Stimulated activated CD8-positive, alpha-beta memory T cell treated with anti-CD3 and anti-CD28 coated beads, Interleukin-15, amount 100 ng/mL, for 24 hours (primary cell): ENCODE measurements at regions not wholly inside any gene's neighbourhood (a gene's known extent, or its start where the extent isn't known, plus 50 kb on each side); places are given as distances from the start of the nearest gene placed in this dataset.

Experiments
- DNase-seq: peaks from one replicate; pipeline ENCODE4 v3.0.0-alpha.2; 2020; ENCODE audit warnings: low read depth

DNA sequence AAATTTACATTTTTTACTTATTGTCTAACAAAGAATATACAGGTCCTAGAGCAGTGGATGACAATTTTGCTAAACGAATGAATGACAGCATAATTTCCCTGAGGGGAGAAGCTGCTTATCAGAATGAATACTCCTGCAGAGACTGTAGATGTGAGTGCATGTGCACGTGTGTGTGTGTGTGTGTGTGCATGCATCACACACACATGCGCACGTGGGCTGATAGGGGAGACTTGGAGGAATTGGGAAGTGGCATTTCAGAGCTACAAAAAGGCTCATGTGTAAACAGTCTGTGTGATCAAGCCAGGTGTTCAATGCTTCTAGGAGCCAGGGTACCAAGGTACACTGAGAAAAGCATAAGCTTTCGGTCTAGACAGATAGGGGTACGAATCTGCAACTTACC, 93.5 kb upstream of the SASH1 start:
- DNase-seq, result no peak

DNA sequence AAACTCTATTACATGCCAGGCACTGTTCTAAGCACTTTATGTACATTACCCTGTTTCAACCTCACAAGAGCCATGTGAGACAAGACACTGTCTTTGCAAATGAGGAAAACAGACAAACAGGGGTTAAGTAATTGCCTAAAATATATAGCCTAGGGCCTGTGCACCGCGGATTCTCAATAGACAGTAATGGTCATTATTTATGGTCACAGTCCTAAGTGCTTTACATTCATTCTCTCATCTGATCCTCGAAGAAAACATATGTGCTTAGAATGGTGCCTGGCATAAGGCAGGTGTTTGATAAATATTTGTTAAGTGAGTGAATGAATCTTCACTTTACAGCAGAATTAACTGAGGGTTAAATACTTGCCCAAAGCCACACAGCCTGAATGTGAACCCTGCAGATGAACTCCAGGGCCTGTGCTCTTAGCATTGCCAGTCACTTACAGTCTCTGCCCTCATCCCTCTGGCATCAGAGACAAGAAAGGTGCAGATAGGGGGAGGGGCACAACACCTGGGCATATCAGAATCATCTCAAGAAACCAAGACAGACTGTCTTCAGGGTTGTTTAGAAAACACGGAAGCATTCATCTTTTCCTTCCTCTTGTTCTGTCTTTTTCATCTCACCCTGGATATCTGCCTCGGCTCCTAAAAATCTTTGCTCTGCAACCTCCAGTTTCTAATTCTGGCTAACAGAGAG, 92.8 kb upstream of the SASH1 start:
- no peak for DNase-seq

DNA sequence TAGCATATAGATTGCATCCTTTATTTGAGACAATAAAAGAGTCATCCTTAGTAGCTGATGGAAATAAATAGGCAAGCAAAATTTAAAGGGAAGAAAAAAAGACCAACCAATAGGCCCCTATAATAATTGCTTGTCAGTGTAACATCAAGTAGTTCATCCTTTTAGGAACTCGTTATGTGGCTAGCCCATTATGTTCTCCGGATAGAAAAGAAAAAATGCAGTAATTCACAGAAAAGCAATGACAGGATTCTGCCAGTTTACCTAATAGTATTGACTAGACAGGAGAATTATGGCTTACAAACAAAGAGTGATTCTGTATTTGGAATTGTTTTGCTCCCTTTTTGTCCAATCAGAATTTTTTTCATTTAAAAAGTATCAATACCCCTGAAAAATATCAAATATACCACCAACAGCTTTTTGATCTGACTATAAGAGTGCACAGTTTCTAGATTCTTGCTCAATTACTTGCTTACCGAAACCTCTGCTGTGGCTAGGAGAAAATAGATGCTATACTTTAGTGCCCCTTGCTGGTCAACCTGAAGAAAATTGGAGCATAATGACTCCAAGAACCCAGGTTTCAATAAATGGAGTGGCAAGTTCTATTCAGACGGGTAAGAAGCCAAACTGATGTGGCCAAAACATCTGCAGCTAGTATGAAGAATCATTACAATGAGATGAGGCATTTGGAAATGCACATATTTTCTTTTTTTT, 91.5 kb upstream of the SASH1 start:
- no peak for DNase-seq

DNA sequence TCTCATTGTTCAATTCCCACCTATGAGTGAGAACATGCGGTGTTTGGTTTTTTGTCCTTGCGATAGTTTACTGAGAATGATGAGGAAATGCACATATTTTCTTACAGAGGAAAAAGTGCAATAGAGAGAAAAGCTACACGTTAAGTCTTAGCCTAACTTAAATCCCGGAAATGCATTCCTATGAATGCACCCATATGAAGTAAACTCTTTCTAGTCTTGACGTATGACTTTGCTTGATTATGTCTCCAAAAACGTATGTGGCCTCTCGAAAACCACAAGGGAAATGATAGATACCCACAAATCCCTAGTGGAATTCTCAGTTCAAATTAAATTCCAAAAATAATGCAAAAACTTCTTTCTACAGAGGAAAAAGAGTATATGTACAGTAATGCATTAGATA, 90.7 kb upstream of the SASH1 start:
- DNase-seq, result no peak

DNA sequence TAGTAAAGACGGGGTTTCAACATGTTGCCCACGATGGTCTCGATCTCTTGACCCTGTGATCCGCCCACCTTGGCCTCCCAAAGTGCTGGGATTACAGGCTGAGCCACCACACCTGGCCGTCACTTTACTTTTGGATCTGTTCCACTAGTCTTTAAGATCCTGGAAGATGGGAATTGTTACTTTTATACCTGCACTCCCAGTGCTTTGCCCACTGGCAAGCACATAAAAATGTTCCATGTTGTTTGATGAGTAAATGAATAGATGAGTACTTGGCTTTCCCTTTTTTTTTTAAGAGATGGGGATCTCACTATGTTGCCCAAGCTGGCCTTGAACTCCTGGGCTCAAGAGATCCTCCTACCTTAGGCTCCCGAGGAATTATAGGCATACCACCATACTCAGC, 84.8 kb upstream of the SASH1 start:
- DNase-seq, result no peak

DNA sequence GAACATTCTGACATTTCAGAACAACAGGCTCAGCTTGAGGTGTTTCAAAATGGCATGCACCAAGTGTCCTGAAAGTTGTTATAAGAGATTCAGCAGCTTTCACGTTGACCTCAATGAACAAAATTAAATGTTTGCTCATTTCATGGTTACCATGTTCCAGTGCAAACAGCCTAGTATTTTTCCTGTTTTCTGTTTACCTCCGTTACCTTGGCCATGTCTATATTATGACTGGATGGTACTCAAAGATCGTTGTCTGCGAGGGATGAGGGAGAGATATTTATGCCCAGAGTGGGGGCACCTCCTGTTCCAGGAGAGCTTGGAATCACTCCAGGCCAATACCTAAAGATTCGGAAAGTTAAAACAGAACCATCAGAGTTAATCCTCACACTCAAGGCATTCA, 83.8 kb upstream of the SASH1 start:
- no peak for DNase-seq

DNA sequence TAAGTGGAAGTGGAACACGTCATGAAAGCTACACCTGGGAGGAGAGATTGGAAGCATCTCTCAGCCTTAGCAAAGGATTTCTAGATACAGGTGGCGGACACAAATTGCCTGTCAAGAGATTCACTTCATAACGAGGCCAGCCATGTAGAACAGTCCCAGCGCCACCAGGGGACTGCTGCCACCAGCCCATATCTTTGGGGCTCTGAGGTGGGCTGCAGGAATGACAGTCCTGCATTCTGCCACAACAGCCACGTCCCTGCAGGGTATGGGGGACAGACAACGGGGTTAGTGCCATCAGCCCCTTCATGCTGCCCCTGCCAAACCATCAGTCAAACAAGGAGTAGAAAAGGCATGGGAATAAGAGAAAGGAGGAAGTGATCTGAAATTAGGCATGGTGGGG, 81.2 kb upstream of the SASH1 start:
- no peak for DNase-seq

DNA sequence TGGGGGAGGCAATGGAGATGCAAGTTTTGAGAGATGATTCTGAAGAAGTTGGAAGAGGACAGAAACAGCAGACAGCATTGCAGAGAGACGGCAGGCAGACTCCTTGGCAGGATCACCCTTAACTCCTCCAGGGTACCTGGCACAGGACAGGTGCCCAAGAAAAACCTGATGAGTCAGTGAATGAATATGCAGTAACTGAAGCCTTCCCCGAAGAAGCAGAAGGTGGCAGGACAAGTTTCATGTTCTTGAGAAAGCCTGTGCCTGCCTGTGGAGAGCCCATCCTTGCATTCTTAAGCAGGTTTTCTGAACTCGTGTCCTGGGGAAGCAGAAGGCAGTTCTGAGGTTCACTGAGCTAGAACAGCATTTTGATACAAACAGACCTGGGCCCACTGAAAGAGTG, 79.6 kb upstream of the SASH1 start:
- DNase-seq, result no peak

DNA sequence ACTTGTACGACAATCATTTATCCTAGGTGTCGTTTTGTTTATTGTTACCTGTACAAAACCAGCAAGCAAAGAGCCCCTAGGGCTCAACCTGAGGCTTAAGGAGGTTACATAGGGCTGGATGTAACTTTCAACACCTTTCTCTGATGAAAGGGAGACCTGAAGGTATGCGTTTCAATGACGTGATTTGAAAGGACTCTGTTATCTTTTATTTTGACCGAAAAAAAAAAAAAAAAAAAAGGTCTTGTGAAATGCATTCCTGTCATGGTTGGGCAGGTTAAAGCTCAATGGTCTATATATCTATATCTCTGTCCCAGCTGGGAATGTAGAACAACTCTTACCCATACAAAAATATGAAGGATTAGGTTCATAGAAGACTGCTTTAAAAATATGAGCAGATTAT, 78.7 kb upstream of the SASH1 start:
- DNase-seq, result no peak

DNA sequence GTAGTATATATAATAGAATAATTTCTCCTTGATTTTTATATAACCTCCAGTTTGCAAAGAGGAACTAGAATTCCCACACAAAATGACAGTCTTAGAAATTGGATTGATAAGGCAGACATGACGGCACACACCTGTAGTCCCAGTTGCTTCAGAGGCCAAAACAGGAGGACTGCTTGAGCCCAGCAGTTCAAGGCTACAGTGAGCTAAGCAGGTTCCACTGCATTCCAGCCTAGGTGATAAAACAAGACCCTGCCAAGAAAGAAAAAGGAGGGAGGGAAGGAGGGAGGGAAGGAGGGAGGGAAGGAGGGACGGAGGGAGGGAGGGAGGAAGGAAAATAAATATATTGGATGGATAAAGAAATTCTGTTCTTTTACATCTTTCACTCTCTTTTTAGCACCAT, 77.6 kb upstream of the SASH1 start:
- DNase-seq, result no peak

DNA sequence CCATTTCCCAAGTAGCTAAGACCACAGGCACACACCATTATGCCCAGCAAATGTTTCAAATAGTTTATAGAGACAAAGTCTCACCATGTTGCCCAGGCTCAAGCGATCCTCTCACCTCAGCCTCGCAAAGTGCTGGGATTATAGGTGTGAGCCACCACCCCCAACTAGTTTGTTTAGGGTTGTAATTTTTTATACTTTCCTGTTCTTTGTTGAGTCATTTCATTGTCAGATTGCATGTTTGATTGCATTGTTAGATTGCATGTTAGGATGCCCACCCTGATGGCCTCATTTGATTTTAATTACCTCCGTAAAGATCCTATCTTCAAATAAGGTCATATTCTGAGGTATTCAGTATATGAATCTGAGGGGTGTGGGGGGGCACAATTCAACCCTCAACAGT, 73.3 kb upstream of the SASH1 start:
- no peak for DNase-seq

DNA sequence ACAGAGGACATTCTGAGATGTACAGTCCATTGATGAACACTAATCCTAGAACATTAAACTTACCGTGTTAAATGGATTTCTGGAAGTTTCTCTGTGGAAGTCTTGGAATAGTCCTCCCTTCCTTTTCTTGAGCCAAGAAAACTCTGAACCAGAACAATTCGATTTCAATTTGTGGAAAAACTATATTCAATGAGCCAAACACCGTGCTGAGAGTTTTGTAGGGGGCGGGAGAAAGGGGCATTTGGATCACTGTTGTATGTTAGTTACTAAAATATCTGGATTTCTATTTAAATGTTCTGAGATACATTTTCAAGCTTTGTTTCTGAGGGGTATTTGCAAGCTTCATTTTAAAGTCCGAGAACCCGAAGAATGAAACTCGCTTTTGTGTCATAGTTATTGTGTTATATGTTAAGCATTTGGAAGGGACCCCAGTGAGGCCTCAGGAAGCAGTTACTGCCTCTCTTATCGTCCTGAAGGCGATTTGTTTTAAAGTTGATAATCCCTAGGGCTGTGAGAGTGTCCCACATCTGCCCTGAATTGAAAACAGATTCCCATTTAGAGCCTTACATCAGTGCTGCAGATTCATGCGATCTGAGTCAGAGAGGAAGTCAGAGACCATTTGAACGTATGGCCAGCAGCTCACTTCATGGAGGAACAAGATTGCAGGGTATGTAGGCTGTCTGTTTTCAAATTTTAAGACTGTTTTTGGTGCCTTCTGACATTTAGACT, 70.8 kb upstream of the SASH1 start:
- no peak for DNase-seq

DNA sequence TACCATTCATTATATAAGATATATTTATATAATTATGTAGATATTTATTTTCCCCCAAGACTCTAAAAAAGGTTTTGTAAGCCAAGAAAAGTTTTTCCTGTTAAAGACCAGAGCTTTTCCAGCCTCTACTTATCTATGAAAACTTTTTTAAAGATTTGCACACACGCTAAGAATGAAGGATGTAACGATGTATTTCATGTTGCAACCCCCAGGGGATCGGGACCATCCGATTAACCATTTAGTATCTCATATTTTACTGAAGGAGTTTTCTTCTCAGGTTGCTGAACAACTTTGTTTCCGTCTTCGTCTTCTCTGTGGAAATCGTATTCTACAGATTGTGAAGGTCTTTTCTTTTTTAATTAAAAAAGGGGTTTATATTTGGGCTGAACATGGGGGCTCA, 70.0 kb upstream of the SASH1 start:
- DNase-seq, result no peak

DNA sequence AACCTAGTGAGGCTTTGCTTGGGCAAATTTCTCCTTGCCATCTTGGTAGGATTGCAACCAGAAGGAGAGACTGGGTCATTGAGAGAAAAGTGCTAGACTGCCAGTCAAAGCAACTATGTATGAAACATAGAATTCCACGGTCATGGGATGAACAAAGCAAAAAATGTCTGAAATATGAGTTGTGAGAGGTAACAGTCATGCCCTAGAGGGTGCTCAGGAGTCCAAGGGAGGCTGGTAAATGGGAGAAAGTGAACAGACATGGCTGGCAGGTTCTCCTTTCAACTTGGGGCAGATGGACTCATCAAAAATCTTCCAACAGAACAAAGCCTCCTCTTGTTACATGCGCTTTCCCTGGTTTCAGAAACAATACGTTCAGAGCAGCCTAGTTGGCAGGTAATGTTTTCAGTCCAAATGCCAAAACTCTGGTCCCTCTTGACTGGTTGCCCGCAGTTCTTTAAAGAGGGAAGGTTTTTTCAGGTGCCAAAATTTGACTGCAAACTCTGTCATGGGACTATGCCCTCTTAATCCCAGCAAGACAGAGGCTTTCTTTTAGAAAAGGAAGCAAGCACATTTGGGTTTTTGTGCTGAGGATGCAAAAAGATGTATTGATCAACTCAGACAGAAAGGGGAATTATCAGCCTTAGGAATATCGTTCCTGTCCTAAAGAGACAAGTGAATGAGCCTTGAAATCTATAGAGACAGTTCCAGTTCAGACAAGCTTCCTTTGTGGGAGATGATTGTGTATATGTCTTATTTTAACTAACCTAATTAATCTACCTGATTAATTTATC, 68.5 kb upstream of the SASH1 start:
- DNase-seq, result no peak

DNA sequence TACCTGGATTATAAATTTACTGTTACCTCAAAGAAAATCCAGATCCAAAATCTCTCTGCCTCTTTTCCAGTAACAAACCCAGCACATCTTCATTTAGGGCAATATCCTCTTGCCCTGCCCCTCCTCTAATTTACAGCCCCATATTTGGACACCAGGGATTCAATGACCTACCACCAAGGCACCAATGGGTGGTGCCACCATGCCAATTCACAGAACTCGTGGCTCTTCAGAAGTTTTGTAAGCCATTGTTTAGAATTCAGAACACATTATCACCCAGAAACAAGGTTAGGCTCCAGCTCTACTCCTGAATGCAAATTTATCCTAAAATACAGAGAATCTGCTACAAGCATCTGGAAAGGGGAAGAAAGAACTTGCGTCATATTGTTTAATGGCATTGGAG, 67.8 kb upstream of the SASH1 start:
- DNase-seq, result no peak

DNA sequence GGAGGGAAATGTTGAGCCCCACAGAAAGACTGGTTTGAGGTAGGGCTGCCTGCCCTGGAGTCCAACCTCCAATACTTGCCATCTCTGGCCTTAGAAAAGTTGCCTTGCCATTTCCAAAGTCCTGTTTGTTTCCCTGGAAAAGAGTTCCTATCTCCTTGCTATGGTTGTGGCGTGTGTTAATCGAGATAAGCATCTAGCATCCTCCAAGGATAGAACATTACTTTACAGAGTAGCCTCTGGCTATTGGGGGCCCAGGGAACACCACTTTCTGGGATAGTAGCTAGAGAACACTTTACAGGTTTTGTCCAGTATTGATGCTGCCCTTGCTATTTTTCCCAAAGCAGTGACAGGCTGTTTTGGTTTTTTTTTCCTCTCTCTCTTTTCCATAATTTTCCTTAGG, 57.4 kb upstream of the SASH1 start:
- no peak for DNase-seq

DNA sequence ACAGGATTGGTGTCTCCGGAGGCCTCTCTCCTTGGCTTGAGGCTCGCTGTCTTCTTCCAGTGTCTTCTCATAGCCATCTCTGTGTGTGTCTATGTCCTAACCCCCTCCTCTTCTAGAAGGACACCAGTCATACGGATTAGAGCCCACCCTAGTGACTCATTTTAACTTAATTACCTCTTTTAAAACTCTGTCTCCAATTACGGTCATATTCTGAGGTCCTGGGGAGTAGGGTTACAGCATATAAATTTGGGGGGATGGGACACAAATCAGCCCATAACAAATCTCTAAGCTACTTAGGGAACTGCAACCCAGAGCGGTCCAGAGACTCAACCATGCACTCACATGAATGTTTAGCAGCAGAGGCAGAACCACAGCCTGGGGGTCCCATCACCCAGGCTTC, 56.1 kb upstream of the SASH1 start:
- no peak for DNase-seq

DNA sequence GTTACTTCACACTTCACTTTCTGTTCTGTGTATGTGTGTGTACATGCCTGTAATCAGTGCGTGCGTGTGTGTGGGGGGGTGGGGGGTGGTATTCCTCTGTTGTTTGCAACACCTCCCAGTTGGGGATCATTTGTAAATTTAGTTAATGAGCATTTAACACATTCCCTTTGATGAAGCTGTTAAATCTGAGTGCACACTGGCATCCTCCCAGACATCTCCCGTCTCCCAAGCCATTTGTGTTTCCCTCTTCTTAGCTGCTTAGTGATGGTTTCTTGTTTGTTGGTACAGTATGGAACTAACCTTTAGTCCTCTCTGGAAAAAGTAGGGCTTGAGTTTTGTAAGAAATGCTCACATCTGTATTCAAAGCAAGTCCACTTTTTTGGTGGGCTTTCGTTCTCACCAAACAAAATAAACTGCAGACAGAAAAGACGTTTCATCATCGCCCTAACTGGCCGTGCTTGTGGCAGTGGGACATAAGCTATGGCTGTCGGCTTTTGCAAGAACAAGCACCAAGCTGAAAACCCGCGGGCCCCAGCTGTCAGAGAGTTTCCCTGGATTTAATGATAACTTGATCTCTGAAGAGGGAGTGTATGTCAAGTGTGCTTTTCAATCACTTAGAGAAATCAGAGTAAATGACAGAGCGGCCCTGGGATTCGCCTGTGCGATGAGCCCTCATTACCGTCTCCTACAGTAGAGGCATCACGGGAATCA, 54.9 kb upstream of the SASH1 start:
- DNase-seq, result no peak

DNA sequence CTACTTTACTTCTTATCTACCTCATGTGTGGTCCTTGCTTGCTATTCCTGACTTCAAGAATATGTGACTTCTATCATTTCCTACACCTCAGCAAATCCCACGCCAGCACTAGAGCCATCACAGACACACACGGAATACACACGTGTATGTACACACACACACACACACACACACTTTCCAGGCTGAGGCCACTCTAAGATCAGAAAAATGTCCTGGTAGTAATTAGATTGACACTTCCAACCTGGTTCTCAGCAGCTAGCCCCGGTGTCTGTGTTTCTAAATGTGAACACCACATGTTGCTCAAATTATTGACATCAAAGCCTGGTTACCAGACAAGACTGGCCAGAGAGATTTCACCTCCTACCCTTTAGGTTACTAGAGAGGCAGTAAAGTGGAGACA, 54.1 kb upstream of the SASH1 start:
- DNase-seq, result no peak

DNA sequence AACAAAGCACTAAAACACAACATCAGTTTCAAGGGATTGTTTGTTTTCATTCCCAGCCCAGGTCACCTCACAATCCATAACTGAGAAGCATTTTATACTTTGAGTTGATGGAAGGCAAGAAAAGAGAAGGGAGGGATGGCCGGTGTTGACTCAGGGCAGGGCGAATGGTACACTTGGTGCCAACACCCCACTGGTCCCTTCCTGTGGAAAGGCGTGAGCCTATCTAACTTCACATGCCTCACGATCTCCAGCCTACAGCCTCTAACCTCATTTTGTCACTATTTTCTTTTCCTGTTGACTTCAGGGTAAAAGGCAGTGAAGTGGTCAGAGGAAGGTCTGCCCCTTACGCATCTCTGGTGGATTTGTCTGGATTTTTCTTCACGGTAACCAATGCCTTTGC, 53.5 kb upstream of the SASH1 start:
- no peak for DNase-seq

DNA sequence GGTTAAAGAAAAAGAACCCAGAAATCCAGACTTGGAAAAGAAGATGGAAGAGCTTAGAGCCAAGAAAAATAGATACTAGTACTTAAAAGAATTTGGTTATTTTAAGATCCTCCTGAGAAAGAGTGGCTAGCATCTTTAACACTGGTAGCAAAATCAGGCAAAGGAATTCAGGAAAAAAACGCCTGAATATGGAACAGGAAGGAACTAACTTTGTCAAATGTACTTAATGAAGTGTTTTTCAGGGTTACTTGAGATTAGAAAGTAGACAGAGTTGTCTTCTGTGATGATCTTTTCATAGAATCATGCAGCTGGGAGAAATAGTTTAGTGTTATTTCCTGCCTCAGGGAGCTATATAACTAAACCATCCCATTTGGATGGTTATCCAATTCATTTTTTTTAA, 50.8 kb upstream of the SASH1 start:
- no peak for DNase-seq
